H9 (cell line): ENCODE measurements at regions not wholly inside any gene's neighbourhood (a gene's known extent, or its start where the extent isn't known, plus 50 kb on each side); places are given as distances from the start of the nearest gene placed in this dataset.

Experiments
- DNase-seq: peaks from one replicate; pipeline ENCODE4 v3.0.0-alpha.2; 2017
- H2AFZ ChIP-seq: one replicate; pipeline ENCODE4 v1.6.1; 2013; ENCODE audit warnings: mild to moderate bottlenecking, low read length, control low read depth, moderate library complexity
- H2AK5ac ChIP-seq: 2 replicates; pipeline ENCODE4 v1.6.1; 2013; ENCODE audit warnings: low read length, control low read depth, mixed read lengths; ENCODE audit not compliant: insufficient read length
- H2BK120ac ChIP-seq: one replicate; pipeline ENCODE4 v1.6.1; 2013; ENCODE audit warnings: low read depth, mild to moderate bottlenecking, low read length, control low read depth, inconsistent platforms; ENCODE audit not compliant: poor library complexity, severe bottlenecking
- H2BK12ac ChIP-seq: 2 replicates; pipeline ENCODE4 v1.6.1; 2013; ENCODE audit warnings: low read length, control low read depth, mixed read lengths, low read depth; ENCODE audit not compliant: insufficient read length
- H2BK15ac ChIP-seq: 2 replicates; pipeline ENCODE4 v1.6.1; 2013; ENCODE audit warnings: low read depth, low read length, control low read depth
- H2BK20ac ChIP-seq: one replicate; pipeline ENCODE4 v1.6.1; 2013; ENCODE audit warnings: low read depth, mild to moderate bottlenecking, low read length, control low read depth, inconsistent platforms; ENCODE audit not compliant: poor library complexity, severe bottlenecking
- H2BK5ac ChIP-seq: 2 replicates; pipeline ENCODE4 v1.6.1; 2013; ENCODE audit warnings: low read length, control low read depth, mixed read lengths; ENCODE audit not compliant: insufficient read length
- H3K14ac ChIP-seq: 2 replicates; pipeline ENCODE4 v1.6.1; 2013; ENCODE audit warnings: low read length, control low read depth; ENCODE audit not compliant: insufficient read depth
- H3K18ac ChIP-seq: 2 replicates; pipeline ENCODE4 v1.6.1; 2013; ENCODE audit warnings: low read depth, mild to moderate bottlenecking, mixed read lengths, low read length, control low read depth; ENCODE audit not compliant: insufficient read length
- H3K23ac ChIP-seq: 2 replicates; pipeline ENCODE4 v1.6.1; 2013; ENCODE audit warnings: low read length, control low read depth, mixed read lengths, low read depth; ENCODE audit not compliant: insufficient read length
- H3K23me2 ChIP-seq: 2 replicates; pipeline ENCODE4 v1.6.1; 2013; ENCODE audit warnings: low read depth, mild to moderate bottlenecking, mixed read lengths, low read length, control low read depth; ENCODE audit not compliant: insufficient read length, poor library complexity, severe bottlenecking
- H3K27ac ChIP-seq: 2 replicates; pipeline ENCODE4 v1.5.1; 2013; ENCODE audit warnings: low read length, control low read depth, mixed read lengths, low read depth; ENCODE audit not compliant: insufficient read length
- H3K27me3 ChIP-seq: 2 replicates; pipeline ENCODE4 v1.6.1; 2013; ENCODE audit warnings: low read length, control low read depth, inconsistent platforms; ENCODE audit not compliant: insufficient read depth
- H3K4ac ChIP-seq: 2 replicates; pipeline ENCODE4 v1.6.1; 2013; ENCODE audit warnings: low read depth, mild to moderate bottlenecking, control low read depth, inconsistent platforms, low read length, moderate library complexity
- H3K4me1 ChIP-seq: 2 replicates; pipeline ENCODE4 v1.6.1; 2013; ENCODE audit warnings: low read length, control low read depth, inconsistent platforms; ENCODE audit not compliant: insufficient read depth
- H3K4me2 ChIP-seq: 2 replicates; pipeline ENCODE4 v1.6.1; 2013; ENCODE audit warnings: low read length, control low read depth, mixed read lengths; ENCODE audit not compliant: insufficient read length, insufficient read depth
- H3K56ac ChIP-seq: 2 replicates; pipeline ENCODE4 v1.6.1; 2013; ENCODE audit warnings: low read depth, mild to moderate bottlenecking, mixed read lengths, low read length, control low read depth; ENCODE audit not compliant: insufficient read length
- H3K79me1 ChIP-seq: 2 replicates; pipeline ENCODE4 v1.6.1; 2013; ENCODE audit warnings: low read depth, mild to moderate bottlenecking, moderate library complexity, low read length, control low read depth, inconsistent platforms; ENCODE audit not compliant: insufficient read depth, poor library complexity, severe bottlenecking
- H3K79me2 ChIP-seq: 2 replicates; pipeline ENCODE4 v1.6.1; 2013; ENCODE audit warnings: low read length, control low read depth, inconsistent platforms; ENCODE audit not compliant: insufficient read depth
- H3K9ac ChIP-seq: 2 replicates; pipeline ENCODE4 v1.6.1; 2013; ENCODE audit warnings: low read length, control low read depth, mixed read lengths; ENCODE audit not compliant: insufficient read length; ENCODE audit errors: extremely low read depth
- H3K9me3 ChIP-seq: one replicate; pipeline ENCODE4 v1.6.1; 2013; ENCODE audit warnings: low read depth, low read length, inconsistent platforms; ENCODE audit not compliant: control insufficient read depth
- H3T11ph ChIP-seq: one replicate; pipeline ENCODE4 v1.6.1; 2013; ENCODE audit warnings: mild to moderate bottlenecking, low read length, control low read depth, inconsistent platforms
- H4K20me1 ChIP-seq: one replicate; pipeline ENCODE4 v1.6.1; 2013; ENCODE audit not compliant: control insufficient read depth, insufficient read length, insufficient read depth
- H4K5ac ChIP-seq: 2 replicates; pipeline ENCODE4 v1.6.1; 2013; ENCODE audit warnings: low read depth, mild to moderate bottlenecking, mixed read lengths, low read length, control low read depth; ENCODE audit not compliant: insufficient read length
- H4K8ac ChIP-seq: replicated peaks from 2 replicates; pipeline ENCODE4 v1.6.1; 2013; ENCODE audit warnings: low read length, control low read depth, mixed read lengths, low read depth; ENCODE audit not compliant: insufficient read length
- H4K91ac ChIP-seq: 2 replicates; pipeline ENCODE4 v1.6.1; 2013; ENCODE audit warnings: low read depth, mild to moderate bottlenecking, moderate library complexity, mixed read lengths, low read length, control low read depth; ENCODE audit not compliant: insufficient read length
- H3K27ac Mint-ChIP-seq, 3 experiments: 2 replicates in 2 of 3; 3 replicates in 1 of 3; pipeline ENCODE4 v1.8.0; 2020 to 2021; ENCODE audit warnings: mixed read lengths in 3 of 3, mild to moderate bottlenecking in 1 of 3, moderate library complexity in 1 of 3
- H3K27me3 Mint-ChIP-seq: 2 replicates; pipeline ENCODE4 v1.8.0; 2021; ENCODE audit warnings: low read depth, mild to moderate bottlenecking, moderate library complexity, mixed read lengths
- H3K36me3 Mint-ChIP-seq, 3 experiments: 2 replicates in 2 of 3; 3 replicates in 1 of 3; pipeline ENCODE4 v1.8.0; 2020 to 2021; ENCODE audit warnings: low read depth in 3 of 3, mixed read lengths in 3 of 3; ENCODE audit not compliant: insufficient read depth in 1 of 3
- H3K4me1 Mint-ChIP-seq, 2 experiments: 2 replicates each; pipeline ENCODE4 v1.8.0; 2020; ENCODE audit warnings: mixed read lengths in 2 of 2
- H3K4me3 Mint-ChIP-seq, 2 experiments: 2 replicates in 1 of 2; 3 replicates in 1 of 2; pipeline ENCODE4 v1.8.0; 2020 to 2021; ENCODE audit warnings: mild to moderate bottlenecking in 2 of 2, mixed read lengths in 2 of 2, moderate library complexity in 1 of 2
- H3K9me3 Mint-ChIP-seq, 2 experiments: 2 replicates in 1 of 2; 3 replicates in 1 of 2; pipeline ENCODE4 v1.8.0; 2020; ENCODE audit warnings: mild to moderate bottlenecking in 2 of 2, mixed read lengths in 2 of 2, moderate library complexity in 1 of 2
- CTCF ChIP-seq: fragments of 200-600 bp; sonication (generic); conservative IDR thresholded peaks from 3 replicates; pipeline ENCODE4 v1.8.0; 2021; ENCODE audit warnings: antibody characterized with exemption, mild to moderate bottlenecking
- WGBS: extraction: QIAGEN DNeasy Blood & Tissue Kit; methylation state at CpG from one replicate; pipeline ENCODE4 v1.1.7; 2013; ENCODE audit warnings: missing lambda C conversion rate, low lambda C conversion rate, mixed read lengths; ENCODE audit not compliant: insufficient read length; ENCODE audit errors: extremely low coverage; 5-methylcytosine and 5-hydroxymethylcytosine counted together

- no peak overlapping the region for H3K14ac ChIP-seq
- H2BK15ac ChIP-seq = no peak overlapping the region
- Mint-ChIP-seq H3K36me3 (no peaks in the 10 kb centered on the region), H3K27me3 (no peaks in the 10 kb centered on the region), H3K27ac (no peak overlapping the region), H3K4me3 (no peak overlapping the region), H3K9me3 (no peaks in the 10 kb centered on the region), H3K4me1 (no peaks in the 10 kb centered on the region)
- no peak overlapping the region for H4K5ac ChIP-seq
- no peak overlapping the region for H4K8ac ChIP-seq
- H3K4ac ChIP-seq = no peak overlapping the region
- H3K18ac ChIP-seq = no peak overlapping the region
- no peak for TF ChIP-seq CTCF
- no peak overlapping the region for H4K91ac ChIP-seq
- no peak overlapping the region for H3K27ac ChIP-seq
- no peak overlapping the region for H3K4me2 ChIP-seq
- no CpG with 5 or more reads among the region's 3 CpGs for WGBS
- no peaks in the 10 kb centered on the region for H3K27me3 ChIP-seq
- no peak overlapping the region for H2BK5ac ChIP-seq
- H3K9ac ChIP-seq = no peak overlapping the region
- H3K56ac ChIP-seq = no peak overlapping the region
- H2AK5ac ChIP-seq = no peak overlapping the region
- no peak for DNase-seq
- no peaks in the 10 kb centered on the region for H3K9me3 ChIP-seq
- H4K20me1 ChIP-seq = no peaks in the 10 kb centered on the region
- no peak overlapping the region for H3T11ph ChIP-seq
- H3K4me1 ChIP-seq = no peaks in the 10 kb centered on the region
- no peak overlapping the region for H3K23ac ChIP-seq
- no peaks in the 10 kb centered on the region for H3K79me2 ChIP-seq
- no peak overlapping the region for H2AFZ ChIP-seq
- H2BK12ac ChIP-seq = no peak overlapping the region
- H2BK120ac ChIP-seq = no peak overlapping the region
- no peaks in the 10 kb centered on the region for H3K79me1 ChIP-seq
- no peak overlapping the region for H2BK20ac ChIP-seq
- H3K23me2 ChIP-seq = no peaks in the 10 kb centered on the region
Observed at GRCh38 chr4:30670206-30670605, 50.0 kb upstream of the PCDH7 start.
